ENCODE measurements at regions not wholly inside any gene's neighbourhood (a gene's known extent, or its start where the extent isn't known, plus 50 kb on each side); places are given as distances from the start of the nearest gene placed in this dataset.

DNA sequence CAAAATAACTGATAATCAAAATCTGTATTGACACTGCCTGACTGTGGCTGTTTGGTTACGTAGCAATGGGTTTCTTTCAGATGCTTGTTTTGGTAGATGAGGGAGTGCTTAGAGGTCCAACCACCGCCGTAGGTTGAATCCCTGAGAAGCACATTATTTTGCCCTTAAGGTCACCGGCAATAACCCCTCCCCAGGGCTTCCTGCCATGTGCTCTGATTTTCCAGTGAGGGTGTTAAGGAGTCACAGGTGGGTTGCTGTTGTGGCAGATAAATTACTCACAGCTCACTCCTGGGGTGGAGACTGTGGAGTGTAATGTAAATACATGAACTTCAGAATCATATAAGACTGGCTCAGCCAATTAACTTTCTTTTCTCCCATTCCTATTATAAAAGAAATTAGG is 81.5 kb upstream of the ZP4 start:
- TF ChIP-seq LEF1 (IDR thresholded peaks at IDR 0.05): no peak
- TF ChIP-seq MECOM (CRISPR knock-in tag; IDR thresholded peaks at IDR 0.05): no peak
- TF ChIP-seq, protein P1, sequence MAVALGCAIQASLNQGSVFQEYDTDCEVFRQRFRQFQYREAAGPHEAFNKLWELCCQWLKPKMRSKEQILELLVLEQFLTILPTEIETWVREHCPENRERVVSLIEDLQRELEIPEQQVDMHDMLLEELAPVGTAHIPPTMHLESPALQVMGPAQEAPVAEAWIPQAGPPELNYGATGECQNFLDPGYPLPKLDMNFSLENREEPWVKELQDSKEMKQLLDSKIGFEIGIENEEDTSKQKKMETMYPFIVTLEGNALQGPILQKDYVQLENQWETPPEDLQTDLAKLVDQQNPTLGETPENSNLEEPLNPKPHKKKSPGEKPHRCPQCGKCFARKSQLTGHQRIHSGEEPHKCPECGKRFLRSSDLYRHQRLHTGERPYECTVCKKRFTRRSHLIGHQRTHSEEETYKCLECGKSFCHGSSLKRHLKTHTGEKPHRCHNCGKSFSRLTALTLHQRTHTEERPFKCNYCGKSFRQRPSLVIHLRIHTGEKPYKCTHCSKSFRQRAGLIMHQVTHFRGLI (CRISPR knock-in tag; IDR thresholded peaks at IDR 0.05): no peak
- TF ChIP-seq, protein P2, sequence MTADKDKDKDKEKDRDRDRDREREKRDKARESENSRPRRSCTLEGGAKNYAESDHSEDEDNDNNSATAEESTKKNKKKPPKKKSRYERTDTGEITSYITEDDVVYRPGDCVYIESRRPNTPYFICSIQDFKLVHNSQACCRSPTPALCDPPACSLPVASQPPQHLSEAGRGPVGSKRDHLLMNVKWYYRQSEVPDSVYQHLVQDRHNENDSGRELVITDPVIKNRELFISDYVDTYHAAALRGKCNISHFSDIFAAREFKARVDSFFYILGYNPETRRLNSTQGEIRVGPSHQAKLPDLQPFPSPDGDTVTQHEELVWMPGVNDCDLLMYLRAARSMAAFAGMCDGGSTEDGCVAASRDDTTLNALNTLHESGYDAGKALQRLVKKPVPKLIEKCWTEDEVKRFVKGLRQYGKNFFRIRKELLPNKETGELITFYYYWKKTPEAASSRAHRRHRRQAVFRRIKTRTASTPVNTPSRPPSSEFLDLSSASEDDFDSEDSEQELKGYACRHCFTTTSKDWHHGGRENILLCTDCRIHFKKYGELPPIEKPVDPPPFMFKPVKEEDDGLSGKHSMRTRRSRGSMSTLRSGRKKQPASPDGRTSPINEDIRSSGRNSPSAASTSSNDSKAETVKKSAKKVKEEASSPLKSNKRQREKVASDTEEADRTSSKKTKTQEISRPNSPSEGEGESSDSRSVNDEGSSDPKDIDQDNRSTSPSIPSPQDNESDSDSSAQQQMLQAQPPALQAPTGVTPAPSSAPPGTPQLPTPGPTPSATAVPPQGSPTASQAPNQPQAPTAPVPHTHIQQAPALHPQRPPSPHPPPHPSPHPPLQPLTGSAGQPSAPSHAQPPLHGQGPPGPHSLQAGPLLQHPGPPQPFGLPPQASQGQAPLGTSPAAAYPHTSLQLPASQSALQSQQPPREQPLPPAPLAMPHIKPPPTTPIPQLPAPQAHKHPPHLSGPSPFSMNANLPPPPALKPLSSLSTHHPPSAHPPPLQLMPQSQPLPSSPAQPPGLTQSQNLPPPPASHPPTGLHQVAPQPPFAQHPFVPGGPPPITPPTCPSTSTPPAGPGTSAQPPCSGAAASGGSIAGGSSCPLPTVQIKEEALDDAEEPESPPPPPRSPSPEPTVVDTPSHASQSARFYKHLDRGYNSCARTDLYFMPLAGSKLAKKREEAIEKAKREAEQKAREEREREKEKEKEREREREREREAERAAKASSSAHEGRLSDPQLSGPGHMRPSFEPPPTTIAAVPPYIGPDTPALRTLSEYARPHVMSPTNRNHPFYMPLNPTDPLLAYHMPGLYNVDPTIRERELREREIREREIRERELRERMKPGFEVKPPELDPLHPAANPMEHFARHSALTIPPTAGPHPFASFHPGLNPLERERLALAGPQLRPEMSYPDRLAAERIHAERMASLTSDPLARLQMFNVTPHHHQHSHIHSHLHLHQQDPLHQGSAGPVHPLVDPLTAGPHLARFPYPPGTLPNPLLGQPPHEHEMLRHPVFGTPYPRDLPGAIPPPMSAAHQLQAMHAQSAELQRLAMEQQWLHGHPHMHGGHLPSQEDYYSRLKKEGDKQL (CRISPR knock-in tag; IDR thresholded peaks at IDR 0.05; ENCODE audit: borderline replicate concordance): no peak
- TF ChIP-seq SIN3A (IDR thresholded peaks at IDR 0.05; ENCODE audit: borderline replicate concordance in 2 of 2, control insufficient read depth in 1 of 2, low read depth in 2 of 2, low read length in 2 of 2): no peak
- TF ChIP-seq ZNF354B (CRISPR knock-in tag; IDR thresholded peaks at IDR 0.05): no peak
- no peak for TF ChIP-seq TAF1 (IDR thresholded peaks at IDR 0.05; ENCODE audit: control insufficient read depth, extremely low read depth, insufficient read depth, low read length, severe bottlenecking)
- no peak for TF ChIP-seq KDM1A (IDR thresholded peaks at IDR 0.05)
- TF ChIP-seq MCM2 (IDR thresholded peaks at IDR 0.05; ENCODE audit: low read depth): no peak
- TF ChIP-seq ZNF184 (CRISPR knock-in tag; IDR thresholded peaks at IDR 0.05): no peak
- no peak for TF ChIP-seq FIP1L1 (IDR thresholded peaks at IDR 0.05; ENCODE audit: low read depth, low read length, poor library complexity, severe bottlenecking)

Measured in K562 (cell line).